ENCODE measurements at regions not wholly inside any gene's neighbourhood (a gene's known extent, or its start where the extent isn't known, plus 50 kb on each side); places are given as distances from the start of the nearest gene placed in this dataset.
"Not testable (repeated sequence)": the region's sequence is repeated elsewhere in the genome, so short reads cannot be mapped to it uniquely, and the experiment has no call there.

- no peak for ATAC-seq
- DNase-seq: no peak
Measured at GRCh38 chr7:48992816-48993215, 68.5 kb downstream of the CDC14C start.

GRCh38 chr7:49001610-49002033 is 77.3 kb downstream of the CDC14C start:
- ATAC-seq (peak; percentile 59), DNase-seq (no peak)

GRCh38 chr7:49010717-49011116 is 86.4 kb downstream of the CDC14C start:
- DNase-seq: no peak
- no peak for ATAC-seq

GRCh38 chr7:49014870-49015269 is 90.5 kb downstream of the CDC14C start:
- ATAC-seq (no peak), DNase-seq (no peak)

GRCh38 chr7:49020145-49020544 is 95.8 kb downstream of the CDC14C start:
- no peak for DNase-seq
- no peak for ATAC-seq

GRCh38 chr7:49022448-49022847 is 98.1 kb downstream of the CDC14C start:
- ATAC-seq: no peak
- no peak for DNase-seq

- DNase-seq (no peak), ATAC-seq (no peak)
Measured at GRCh38 chr7:49023345-49024328, 99.3 kb downstream of the CDC14C start.

GRCh38 chr7:49030221-49030620 is 105.9 kb downstream of the CDC14C start:
- ATAC-seq (no peak), DNase-seq (no peak)

GRCh38 chr7:49033140-49033539 is 108.8 kb downstream of the CDC14C start:
- ATAC-seq, DNase-seq: not testable (repeated sequence)

- no peak for ATAC-seq
- DNase-seq: no peak
Measured at GRCh38 chr7:49037346-49038210, 113.2 kb downstream of the CDC14C start.

- ATAC-seq: no peak
- no peak for DNase-seq
Measured at GRCh38 chr7:49038821-49039358, 114.5 kb downstream of the CDC14C start.

GRCh38 chr7:49060743-49061142 is 136.4 kb downstream of the CDC14C start:
- no peak for DNase-seq
- ATAC-seq: no peak

GRCh38 chr7:49074538-49074937 is 150.2 kb downstream of the CDC14C start:
- ATAC-seq (no peak), DNase-seq (no peak)

GRCh38 chr7:49080896-49081475 is 156.6 kb downstream of the CDC14C start:
- ATAC-seq (no peak), DNase-seq (no peak)

- ATAC-seq (no peak), DNase-seq (no peak)
Measured at GRCh38 chr7:49088017-49088416, 163.7 kb downstream of the CDC14C start.

- no peak for DNase-seq
- no peak for ATAC-seq
Measured at GRCh38 chr7:49089717-49090116, 165.4 kb downstream of the CDC14C start.

GRCh38 chr7:49091089-49091488 is 166.7 kb downstream of the CDC14C start:
- no peak for DNase-seq
- ATAC-seq: no peak

GRCh38 chr7:49091519-49091918 is 167.2 kb downstream of the CDC14C start:
- ATAC-seq: no peak
- DNase-seq: no peak

- DNase-seq (no peak), ATAC-seq (no peak)
Measured at GRCh38 chr7:49093218-49093617, 168.9 kb downstream of the CDC14C start.

- no peak for DNase-seq
- ATAC-seq: no peak
Measured at GRCh38 chr7:49094866-49095265, 170.5 kb downstream of the CDC14C start.

GRCh38 chr7:49099587-49100326 is 175.4 kb downstream of the CDC14C start:
- ATAC-seq: no peak
- DNase-seq: no peak
